ENCODE measurements at regions not wholly inside any gene's neighbourhood (a gene's known extent, or its start where the extent isn't known, plus 50 kb on each side); places are given as distances from the start of the nearest gene placed in this dataset.

DNA sequence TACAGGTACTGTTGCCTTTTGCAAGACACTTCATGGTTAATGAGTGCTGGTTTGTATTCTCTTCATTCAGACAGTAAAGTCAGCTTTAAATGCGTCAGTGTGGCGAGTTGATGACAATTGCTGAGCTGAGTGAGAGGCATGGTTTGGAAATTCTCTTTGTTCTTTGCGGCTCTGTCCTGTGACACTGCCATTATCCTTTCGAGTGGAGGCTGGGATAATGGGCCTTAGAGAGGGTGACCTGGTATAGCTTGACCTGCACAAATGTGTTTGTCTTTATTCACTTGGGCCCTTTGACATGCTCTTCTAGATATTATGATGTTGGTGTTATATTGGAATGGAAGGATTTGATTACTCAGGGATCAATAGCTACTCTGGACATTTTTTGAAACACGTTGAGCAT lies 208.5 kb upstream of the FAT1 start:
- TF ChIP-seq GATA2 (IDR thresholded peaks at IDR 0.05; ENCODE audit: low read depth, low read length) (no peak), GATA3 (IDR thresholded peaks at IDR 0.05; ENCODE audit: low read depth, low read length) (no peak)
